Ishikawa (cell line): ENCODE measurements at regions not wholly inside any gene's neighbourhood (a gene's known extent, or its start where the extent isn't known, plus 50 kb on each side); places are given as distances from the start of the nearest gene placed in this dataset.

Source experiments
- CEBPB ChIP-seq: IDR thresholded peaks from 2 replicates; pipeline ENCODE4 v1.6.1; 2012
- CREB1 ChIP-seq: IDR thresholded peaks from 2 replicates; pipeline ENCODE4 v1.6.1; 2012; ENCODE audit warnings: low read depth
- EGR1 ChIP-seq: IDR thresholded peaks from 2 replicates; pipeline ENCODE4 v1.6.1; 2012
- EP300 ChIP-seq: IDR thresholded peaks from 2 replicates; pipeline ENCODE4 v1.6.1; 2012; ENCODE audit warnings: borderline replicate concordance
- FOXM1 ChIP-seq: IDR thresholded peaks from 2 replicates; pipeline ENCODE4 v1.6.1; 2012; ENCODE audit warnings: low read depth, borderline replicate concordance
- NFIC ChIP-seq: IDR thresholded peaks from 2 replicates; pipeline ENCODE4 v1.6.1; 2012
- RAD21 ChIP-seq: IDR thresholded peaks from 2 replicates; pipeline ENCODE4 v1.6.1; 2012; ENCODE audit warnings: low read depth
- TAF1 ChIP-seq: IDR thresholded peaks from 2 replicates; pipeline ENCODE4 v1.6.1; 2012; ENCODE audit warnings: low read depth, mild to moderate bottlenecking
- TCF12 ChIP-seq: IDR thresholded peaks from 2 replicates; pipeline ENCODE4 v1.6.1; 2012; ENCODE audit warnings: low read depth
- TEAD4 ChIP-seq: IDR thresholded peaks from 2 replicates; pipeline ENCODE4 v1.6.1; 2012
- YY1 ChIP-seq: IDR thresholded peaks from 2 replicates; pipeline ENCODE4 v1.6.1; 2012; ENCODE audit warnings: low read depth
- ZBTB7A ChIP-seq: IDR thresholded peaks from 2 replicates; pipeline ENCODE4 v1.6.1; 2012; ENCODE audit warnings: low read depth
- TF ChIP-seq, protein P1 (sequence below): IDR thresholded peaks from 2 replicates; pipeline ENCODE4 v1.6.1; 2012
- TF ChIP-seq, protein P2 (sequence below): IDR thresholded peaks from 2 replicates; pipeline ENCODE4 v1.6.1; 2012; ENCODE audit warnings: low read depth, mild to moderate bottlenecking
- TF ChIP-seq, protein P3 (sequence below): IDR thresholded peaks from 2 replicates; pipeline ENCODE4 v1.6.1; 2012

DNA sequence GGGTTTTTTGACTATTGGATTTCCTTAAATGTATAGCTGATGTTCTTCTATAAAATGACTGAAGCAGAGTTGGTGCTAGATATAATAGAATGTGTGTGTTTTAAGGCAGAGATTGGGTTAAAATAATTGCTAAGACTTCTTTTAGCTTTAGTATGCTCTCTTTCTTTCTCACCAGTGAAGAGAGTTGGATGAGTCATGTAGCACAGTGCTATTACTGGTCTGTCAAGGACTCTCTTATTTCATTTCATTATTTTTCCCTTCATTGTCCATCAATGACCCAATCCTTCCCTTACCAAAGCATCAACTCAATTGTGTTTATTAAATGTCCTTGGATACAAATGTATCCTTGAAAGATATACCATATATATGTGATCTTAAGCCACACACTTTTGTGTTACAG is 268.9 kb downstream of the IRS2 start:
- TF ChIP-seq TAF1 (no peak), ZBTB7A (no peak), EP300 (no peak), NFIC (no peak), RAD21 (no peak), TEAD4 (no peak), CEBPB (no peak), YY1 (no peak), FOXM1 (no peak), TCF12 (no peak), CREB1 (no peak), EGR1 (no peak)
- TF ChIP-seq, protein P1, sequence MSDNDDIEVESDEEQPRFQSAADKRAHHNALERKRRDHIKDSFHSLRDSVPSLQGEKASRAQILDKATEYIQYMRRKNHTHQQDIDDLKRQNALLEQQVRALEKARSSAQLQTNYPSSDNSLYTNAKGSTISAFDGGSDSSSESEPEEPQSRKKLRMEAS: no peak
- TF ChIP-seq, protein P2, sequence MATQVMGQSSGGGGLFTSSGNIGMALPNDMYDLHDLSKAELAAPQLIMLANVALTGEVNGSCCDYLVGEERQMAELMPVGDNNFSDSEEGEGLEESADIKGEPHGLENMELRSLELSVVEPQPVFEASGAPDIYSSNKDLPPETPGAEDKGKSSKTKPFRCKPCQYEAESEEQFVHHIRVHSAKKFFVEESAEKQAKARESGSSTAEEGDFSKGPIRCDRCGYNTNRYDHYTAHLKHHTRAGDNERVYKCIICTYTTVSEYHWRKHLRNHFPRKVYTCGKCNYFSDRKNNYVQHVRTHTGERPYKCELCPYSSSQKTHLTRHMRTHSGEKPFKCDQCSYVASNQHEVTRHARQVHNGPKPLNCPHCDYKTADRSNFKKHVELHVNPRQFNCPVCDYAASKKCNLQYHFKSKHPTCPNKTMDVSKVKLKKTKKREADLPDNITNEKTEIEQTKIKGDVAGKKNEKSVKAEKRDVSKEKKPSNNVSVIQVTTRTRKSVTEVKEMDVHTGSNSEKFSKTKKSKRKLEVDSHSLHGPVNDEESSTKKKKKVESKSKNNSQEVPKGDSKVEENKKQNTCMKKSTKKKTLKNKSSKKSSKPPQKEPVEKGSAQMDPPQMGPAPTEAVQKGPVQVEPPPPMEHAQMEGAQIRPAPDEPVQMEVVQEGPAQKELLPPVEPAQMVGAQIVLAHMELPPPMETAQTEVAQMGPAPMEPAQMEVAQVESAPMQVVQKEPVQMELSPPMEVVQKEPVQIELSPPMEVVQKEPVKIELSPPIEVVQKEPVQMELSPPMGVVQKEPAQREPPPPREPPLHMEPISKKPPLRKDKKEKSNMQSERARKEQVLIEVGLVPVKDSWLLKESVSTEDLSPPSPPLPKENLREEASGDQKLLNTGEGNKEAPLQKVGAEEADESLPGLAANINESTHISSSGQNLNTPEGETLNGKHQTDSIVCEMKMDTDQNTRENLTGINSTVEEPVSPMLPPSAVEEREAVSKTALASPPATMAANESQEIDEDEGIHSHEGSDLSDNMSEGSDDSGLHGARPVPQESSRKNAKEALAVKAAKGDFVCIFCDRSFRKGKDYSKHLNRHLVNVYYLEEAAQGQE: no peak
- TF ChIP-seq, protein P3, sequence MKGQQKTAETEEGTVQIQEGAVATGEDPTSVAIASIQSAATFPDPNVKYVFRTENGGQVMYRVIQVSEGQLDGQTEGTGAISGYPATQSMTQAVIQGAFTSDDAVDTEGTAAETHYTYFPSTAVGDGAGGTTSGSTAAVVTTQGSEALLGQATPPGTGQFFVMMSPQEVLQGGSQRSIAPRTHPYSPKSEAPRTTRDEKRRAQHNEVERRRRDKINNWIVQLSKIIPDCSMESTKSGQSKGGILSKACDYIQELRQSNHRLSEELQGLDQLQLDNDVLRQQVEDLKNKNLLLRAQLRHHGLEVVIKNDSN: no peak

DNA sequence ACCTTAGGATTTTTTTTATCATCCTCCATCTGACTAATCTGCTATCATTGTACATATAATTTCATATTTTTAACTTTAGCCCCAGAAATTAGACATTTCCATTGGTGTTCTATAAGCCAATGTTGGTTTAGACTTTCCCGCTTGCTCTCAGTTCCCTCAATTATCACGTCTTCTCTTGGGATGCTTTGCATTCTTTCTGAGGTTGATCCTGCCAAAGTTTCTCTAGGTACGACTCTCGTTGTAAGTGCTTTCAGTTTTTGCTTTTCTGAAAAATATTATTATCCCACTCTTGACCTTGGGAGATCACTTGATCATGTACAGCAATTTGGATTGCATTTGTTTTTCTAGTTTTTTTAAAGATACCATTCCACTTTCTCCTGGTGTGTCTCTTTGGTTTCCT is 270.2 kb downstream of the IRS2 start:
- TF ChIP-seq TAF1 (no peak), YY1 (no peak), FOXM1 (no peak), NFIC (no peak), ZBTB7A (no peak), CEBPB (no peak), TEAD4 (no peak)
- TF ChIP-seq, protein P1: no peak

DNA sequence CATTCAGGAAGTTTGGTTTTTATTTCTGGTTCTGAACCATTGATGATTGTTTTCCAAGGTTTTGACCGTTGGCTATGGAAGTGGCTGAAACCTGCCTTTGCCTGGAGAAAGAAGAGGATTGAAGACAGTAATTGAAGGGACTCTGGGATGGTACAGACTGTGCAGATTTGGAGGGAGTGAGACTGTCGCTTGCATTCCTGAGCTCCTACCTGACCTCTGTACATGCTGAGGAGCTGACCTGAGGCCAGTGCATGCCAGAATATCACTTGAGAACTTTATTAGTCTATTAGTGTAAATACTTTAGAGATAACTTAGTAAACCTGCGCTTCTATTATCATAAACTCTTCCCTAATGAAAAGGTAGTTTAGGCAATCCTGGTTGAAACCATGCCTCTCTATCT is 276.4 kb downstream of the IRS2 start:
- TF ChIP-seq EGR1 (no peak), TCF12 (no peak), CEBPB (no peak), NFIC (no peak)

DNA sequence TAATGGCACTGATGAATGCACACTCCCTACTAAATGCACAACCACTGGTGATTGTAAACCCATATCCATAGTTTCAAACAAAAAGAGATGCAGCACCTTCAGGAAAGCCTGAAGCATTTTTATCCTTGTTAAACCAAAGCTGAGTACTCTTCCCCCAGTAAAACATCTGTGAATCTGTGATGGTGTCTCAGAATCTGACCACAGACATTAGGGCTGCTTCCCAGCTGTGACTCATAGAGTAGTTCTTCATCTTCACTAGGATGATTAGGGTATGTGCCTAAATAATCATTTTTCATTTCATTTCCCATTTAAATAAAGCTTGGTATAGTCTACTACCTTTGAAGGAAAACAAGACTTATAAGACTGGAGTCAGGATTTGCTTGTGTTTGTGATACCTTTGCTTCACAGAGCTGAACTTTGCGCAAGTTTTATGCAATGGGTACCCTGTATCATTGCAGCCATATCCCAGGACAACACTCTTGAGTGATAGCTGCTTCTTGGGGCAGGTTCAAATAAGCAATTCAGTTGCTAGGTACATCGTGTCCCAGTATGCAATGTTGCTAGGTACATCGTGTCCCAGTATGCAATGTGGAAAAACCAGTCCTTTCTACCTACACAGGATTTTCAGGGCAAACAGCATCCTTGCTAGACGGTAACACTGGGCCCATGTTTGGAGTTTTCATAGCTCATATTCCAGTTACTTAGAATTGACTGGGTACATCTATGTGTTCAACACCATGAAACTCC is 277.1 kb downstream of the IRS2 start:
- TF ChIP-seq, protein P2: no peak
- TF ChIP-seq RAD21: no peak
- no peak for TF ChIP-seq TAF1
- TF ChIP-seq CREB1: no peak
- TF ChIP-seq, protein P1: no peak
- no peak for TF ChIP-seq NFIC
- no peak for TF ChIP-seq FOXM1

DNA sequence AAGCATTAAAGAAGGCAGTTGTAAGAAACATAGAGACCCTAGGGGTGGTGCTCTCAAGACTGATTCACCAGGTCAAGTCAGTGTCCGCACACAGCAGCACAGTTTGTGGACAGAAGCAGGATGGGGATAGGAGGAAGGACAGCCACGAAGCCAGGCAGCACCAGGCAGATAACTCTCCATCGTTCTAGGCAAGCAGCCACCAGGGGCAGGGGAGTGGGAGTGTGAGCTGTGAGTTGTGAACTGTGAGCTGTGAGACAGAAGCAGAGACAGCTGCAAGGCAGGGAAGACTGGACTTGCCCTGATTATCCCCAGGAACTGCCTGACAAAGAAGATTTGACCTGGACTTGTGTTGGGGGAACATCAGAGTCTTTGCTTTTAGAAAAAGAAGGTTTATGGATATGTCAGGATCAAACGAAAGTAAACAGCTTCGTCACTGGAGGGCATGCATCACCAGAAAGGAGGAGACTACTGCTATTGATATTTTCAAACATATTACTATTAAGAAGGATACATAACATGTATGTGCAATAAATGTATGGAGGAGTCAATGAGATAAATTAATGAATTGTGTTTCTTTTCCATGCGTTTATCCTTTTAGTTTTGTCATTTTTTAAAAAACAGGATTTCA is 286.1 kb downstream of the IRS2 start:
- TF ChIP-seq EGR1: no peak
- TF ChIP-seq, protein P3: no peak
- TF ChIP-seq, protein P2: no peak
